NCI-H128 (cell line): ENCODE measurements at regions not wholly inside any gene's neighbourhood (a gene's known extent, or its start where the extent isn't known, plus 50 kb on each side); places are given as distances from the start of the nearest gene placed in this dataset.

ENCODE experiments used
- DNase-seq: peaks from one replicate; lab custom pipeline; 2025; ENCODE audit not compliant: unreplicated experiment; lab: John Stamatoyannopoulos, UW

- no peak for DNase-seq
Observed at GRCh38 chr9:95627802-95628201, 111.0 kb upstream of the PTCH1 start.

DNA sequence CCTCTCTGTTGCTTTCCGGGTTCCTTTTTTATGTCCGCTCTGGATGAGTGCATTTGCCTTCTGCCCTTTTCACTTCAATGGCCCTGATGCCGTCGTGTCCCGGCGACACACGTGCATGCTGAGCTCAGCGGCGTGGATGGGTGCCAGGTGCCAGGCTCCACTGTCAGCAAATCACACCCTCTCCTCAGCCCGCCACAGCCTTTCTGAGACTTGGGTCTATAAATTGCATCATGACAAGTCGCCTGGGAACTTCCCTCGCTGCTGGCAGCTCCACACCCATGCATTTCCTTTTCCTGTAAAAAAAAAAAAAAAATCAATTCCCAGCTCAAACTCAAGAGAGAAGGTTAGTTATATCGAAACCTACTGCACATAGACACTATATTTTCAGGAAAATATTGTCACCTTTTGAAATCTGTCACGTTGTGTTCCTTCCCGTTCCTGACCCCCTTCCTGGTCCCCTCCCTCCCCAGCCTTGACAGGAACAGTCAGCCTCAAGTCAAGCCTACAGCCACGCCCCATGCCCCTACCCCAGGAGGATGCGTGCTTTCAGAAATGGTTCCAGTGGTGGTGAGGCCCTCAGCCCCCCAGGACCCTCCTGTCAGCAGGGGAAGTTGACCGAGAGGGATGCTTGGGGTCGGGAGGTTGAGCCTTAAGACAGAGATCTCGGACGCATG is 110.3 kb upstream of the PTCH1 start:
- DNase-seq = no peak

GRCh38 chr9:95626341-95626740 is 109.6 kb upstream of the PTCH1 start:
- DNase-seq = no peak

GRCh38 chr9:95623640-95624039 is 106.9 kb upstream of the PTCH1 start:
- DNase-seq = no peak

GRCh38 chr9:95620722-95621121 is 104.0 kb upstream of the PTCH1 start:
- no peak for DNase-seq

- DNase-seq = no peak
Observed at GRCh38 chr9:95620314-95620713, 103.5 kb upstream of the PTCH1 start.

DNA sequence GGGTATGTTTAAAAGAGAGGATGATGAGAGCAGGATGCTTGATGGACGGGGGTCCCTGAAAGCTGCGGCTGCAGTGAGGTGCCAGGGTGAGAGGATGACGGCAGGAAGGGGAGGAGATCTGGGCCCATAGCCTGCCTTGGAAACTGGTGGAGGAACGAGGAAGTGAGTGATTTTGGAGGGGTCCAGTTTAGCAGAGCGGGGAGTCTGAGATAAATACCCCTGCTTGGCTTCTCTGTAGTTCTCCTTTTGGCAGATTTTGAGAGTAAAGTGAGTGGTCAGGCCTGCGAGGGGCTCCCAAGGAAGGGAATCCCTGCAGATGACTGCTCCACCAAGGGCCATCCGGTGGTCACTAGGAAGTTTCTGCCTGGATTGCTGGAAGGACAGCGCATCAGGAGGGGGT is 98.5 kb upstream of the PTCH1 start:
- DNase-seq = no peak

DNA sequence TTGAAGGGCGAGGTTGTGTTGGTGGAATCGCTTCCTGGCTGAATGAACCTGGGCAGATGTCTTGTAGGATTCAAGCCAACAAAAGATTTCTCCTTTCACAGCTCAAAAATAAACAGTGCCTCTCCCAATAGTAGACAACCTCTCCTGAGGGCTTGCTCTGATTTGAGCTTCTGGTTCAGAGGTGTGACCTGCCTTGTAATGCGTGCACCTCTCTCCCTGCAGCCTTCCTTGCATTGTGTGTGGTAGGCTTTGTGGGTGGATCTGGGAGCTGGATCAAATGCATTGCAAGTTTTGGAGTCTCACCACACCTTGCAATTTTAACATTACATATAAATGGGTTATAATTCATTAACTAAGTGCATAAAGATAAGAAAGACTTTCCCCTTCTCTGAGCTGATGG is 96.9 kb upstream of the PTCH1 start:
- no peak for DNase-seq

GRCh38 chr9:95611354-95611753 is 94.6 kb upstream of the PTCH1 start:
- DNase-seq = no peak

- no peak for DNase-seq
Observed at GRCh38 chr9:95610006-95610785, 93.4 kb upstream of the PTCH1 start.

- no peak for DNase-seq
Observed at GRCh38 chr9:95609426-95609825, 92.7 kb upstream of the PTCH1 start.

DNA sequence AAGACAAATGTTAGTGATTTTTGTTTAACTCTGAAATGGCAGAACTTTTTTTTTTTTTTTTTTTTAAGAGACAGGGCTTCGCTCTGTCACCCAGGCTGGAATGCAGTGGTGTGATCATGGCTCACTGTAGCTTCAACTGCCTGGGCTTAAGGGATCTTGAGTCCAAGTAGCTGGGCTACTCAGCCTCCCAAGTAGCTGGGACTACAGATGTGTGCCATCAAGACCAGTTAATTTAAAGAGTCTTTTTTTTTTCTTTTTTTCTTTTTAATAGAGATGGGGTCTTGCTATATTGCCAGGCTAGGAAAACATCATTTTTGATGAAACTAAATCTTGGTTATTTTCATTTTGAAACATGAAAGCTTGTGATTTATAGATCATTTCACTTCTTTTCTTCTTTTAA is 91.6 kb upstream of the PTCH1 start:
- no peak for DNase-seq

- DNase-seq = no peak
Observed at GRCh38 chr9:95607507-95607906, 90.7 kb upstream of the PTCH1 start.

GRCh38 chr9:95606489-95607350 is 89.9 kb upstream of the PTCH1 start:
- no peak for DNase-seq

DNA sequence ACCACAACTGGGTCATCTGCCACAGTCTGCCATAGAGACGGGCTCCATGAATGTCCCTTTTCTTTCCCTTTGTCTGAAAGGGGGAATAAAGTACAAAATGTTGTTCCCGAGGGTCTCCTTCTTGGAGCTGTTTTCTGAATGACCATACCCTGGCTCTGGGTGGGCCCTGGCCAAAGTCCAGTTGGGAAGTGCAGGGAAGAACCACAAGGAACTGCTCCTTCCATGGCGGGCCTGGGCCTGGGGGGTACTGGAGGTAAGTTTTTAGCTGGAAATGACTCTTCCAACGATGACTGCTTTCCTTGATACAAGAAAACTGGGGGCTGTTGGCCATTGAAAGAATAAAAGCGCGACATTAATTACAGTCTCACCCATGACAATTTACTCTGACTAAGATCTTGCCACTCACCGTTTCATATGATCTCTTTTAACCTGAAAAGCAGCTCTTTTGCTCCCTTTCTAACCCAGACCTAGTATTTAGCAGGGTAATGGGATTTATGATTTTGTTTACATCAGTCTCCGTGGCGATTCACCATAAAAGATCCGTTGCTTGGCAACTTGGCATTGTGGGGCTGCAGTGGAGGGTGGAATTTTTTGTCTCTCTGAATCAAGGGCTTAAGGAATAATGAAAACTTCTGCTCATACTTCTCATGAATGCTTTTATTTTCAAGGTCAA is 89.2 kb upstream of the PTCH1 start:
- no peak for DNase-seq

- DNase-seq = no peak
Observed at GRCh38 chr9:95605101-95605500, 88.3 kb upstream of the PTCH1 start.

- DNase-seq = no peak
Observed at GRCh38 chr9:95598236-95598635, 81.5 kb upstream of the PTCH1 start.

- no peak for DNase-seq
Observed at GRCh38 chr9:95595721-95596295, 79.0 kb upstream of the PTCH1 start.

DNA sequence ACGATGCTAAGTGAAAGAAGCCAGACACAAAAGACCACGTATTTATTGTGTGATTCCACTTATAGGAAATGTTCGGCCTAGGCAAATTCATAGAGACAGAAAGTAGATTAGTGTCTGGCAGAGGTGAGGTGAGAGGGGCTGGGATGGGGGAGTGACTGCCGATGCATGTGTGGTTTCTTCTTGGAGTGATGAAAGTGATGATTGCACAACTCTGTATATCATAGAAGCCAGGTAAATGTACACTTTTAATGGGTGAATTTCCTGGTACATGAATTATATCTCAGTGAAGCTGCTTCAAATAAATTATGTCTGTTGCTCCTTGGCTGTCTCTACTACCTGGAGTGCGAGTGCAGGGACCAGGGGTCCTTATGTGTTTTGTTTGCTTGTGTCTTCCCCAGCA is 76.2 kb upstream of the PTCH1 start:
- DNase-seq = no peak

- DNase-seq = no peak
Observed at GRCh38 chr9:95588724-95589588, 72.2 kb upstream of the PTCH1 start.
